Hippocampal formation (tissue), 2 donors: ENCODE measurements at regions not wholly inside any gene's neighbourhood (a gene's known extent, or its start where the extent isn't known, plus 50 kb on each side); places are given as distances from the start of the nearest gene placed in this dataset.
"Not testable (repeated sequence)": the region's sequence is repeated elsewhere in the genome, so short reads cannot be mapped to it uniquely, and the experiment has no call there.

ENCODE experiments used
- DNase-seq, 2 donors: peaks; one replicate each; lab custom pipeline; 2025; lab: John Stamatoyannopoulos, UW

- DNase-seq, result no peak
Observed at GRCh38 chr5:17087035-17087434, 130.4 kb upstream of the BASP1 start.

GRCh38 chr5:17088051-17088450 lies 129.4 kb upstream of the BASP1 start:
- DNase-seq, result no peak

- DNase-seq, result no peak
Observed at GRCh38 chr5:17089001-17089400, 128.4 kb upstream of the BASP1 start.

- DNase-seq, result no peak
Observed at GRCh38 chr5:17089690-17090089, 127.7 kb upstream of the BASP1 start.

GRCh38 chr5:17090839-17091238 lies 126.6 kb upstream of the BASP1 start:
- DNase-seq, result no peak

GRCh38 chr5:17094830-17095229 lies 122.6 kb upstream of the BASP1 start:
- DNase-seq, result no peak

GRCh38 chr5:17096952-17097695 lies 120.3 kb upstream of the BASP1 start:
- DNase-seq, result no peak

GRCh38 chr5:17099946-17100345 lies 117.5 kb upstream of the BASP1 start:
- no peak for DNase-seq

- DNase-seq, result no peak
Observed at GRCh38 chr5:17103461-17103860, 114.0 kb upstream of the BASP1 start.

- no peak for DNase-seq
Observed at GRCh38 chr5:17105744-17106418, 111.5 kb upstream of the BASP1 start.

GRCh38 chr5:17106521-17106920 lies 110.9 kb upstream of the BASP1 start:
- no peak for DNase-seq

GRCh38 chr5:17112091-17112716 lies 105.2 kb upstream of the BASP1 start:
- DNase-seq, result not testable (repeated sequence)

- no peak for DNase-seq
Observed at GRCh38 chr5:17113174-17113958, 104.1 kb upstream of the BASP1 start.

GRCh38 chr5:17114233-17114632 lies 103.2 kb upstream of the BASP1 start:
- DNase-seq, result no peak

- DNase-seq, result no peak
Observed at GRCh38 chr5:17114715-17115599, 102.5 kb upstream of the BASP1 start.

- no peak for DNase-seq
Observed at GRCh38 chr5:17115855-17116254, 101.6 kb upstream of the BASP1 start.

GRCh38 chr5:17118631-17119030 lies 98.8 kb upstream of the BASP1 start:
- peak; percentile 43 to 48 for DNase-seq

GRCh38 chr5:17120209-17120608 lies 97.2 kb upstream of the BASP1 start:
- no peak for DNase-seq

GRCh38 chr5:17121776-17122175 lies 95.7 kb upstream of the BASP1 start:
- DNase-seq, result no peak

GRCh38 chr5:17123010-17123409 lies 94.4 kb upstream of the BASP1 start:
- no peak for DNase-seq

- not testable (repeated sequence) for DNase-seq
Observed at GRCh38 chr5:17123773-17124172, 93.7 kb upstream of the BASP1 start.
